ENCODE measurements at regions not wholly inside any gene's neighbourhood (a gene's known extent, or its start where the extent isn't known, plus 50 kb on each side); places are given as distances from the start of the nearest gene placed in this dataset.

DNA sequence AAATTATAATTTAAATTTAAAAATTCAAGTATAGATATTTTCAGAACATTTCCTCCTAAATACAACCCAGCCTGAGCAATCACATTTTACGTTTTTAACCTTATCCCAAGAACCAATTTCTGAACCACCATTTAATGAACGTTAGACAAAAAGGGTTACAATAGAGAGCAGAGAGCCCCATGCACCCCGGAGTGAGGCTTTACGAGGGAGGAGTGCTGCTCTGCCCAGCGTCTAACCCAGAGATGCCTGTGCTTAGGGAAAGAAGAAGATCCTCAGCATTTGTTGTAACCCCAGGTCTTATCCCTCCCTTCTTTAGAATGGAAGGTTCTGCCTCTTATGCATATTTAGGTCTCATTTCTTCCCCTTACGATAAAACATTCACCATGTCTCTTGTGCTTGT lies 169.1 kb downstream of the ICE1 start:
- no peak for DNase-seq
- no peaks in the 10 kb centered on the region for H3K9me3 ChIP-seq
- no peaks in the 10 kb centered on the region for H3K27me3 ChIP-seq
- TF ChIP-seq, protein P1, sequence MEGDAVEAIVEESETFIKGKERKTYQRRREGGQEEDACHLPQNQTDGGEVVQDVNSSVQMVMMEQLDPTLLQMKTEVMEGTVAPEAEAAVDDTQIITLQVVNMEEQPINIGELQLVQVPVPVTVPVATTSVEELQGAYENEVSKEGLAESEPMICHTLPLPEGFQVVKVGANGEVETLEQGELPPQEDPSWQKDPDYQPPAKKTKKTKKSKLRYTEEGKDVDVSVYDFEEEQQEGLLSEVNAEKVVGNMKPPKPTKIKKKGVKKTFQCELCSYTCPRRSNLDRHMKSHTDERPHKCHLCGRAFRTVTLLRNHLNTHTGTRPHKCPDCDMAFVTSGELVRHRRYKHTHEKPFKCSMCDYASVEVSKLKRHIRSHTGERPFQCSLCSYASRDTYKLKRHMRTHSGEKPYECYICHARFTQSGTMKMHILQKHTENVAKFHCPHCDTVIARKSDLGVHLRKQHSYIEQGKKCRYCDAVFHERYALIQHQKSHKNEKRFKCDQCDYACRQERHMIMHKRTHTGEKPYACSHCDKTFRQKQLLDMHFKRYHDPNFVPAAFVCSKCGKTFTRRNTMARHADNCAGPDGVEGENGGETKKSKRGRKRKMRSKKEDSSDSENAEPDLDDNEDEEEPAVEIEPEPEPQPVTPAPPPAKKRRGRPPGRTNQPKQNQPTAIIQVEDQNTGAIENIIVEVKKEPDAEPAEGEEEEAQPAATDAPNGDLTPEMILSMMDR (IDR thresholded peaks at IDR 0.05): no peak
- no peaks in the 10 kb centered on the region for H3K4me1 ChIP-seq
- intact Hi-C loops (cut with DNase I): no loop called here
- H3K4me3 ChIP-seq: no peak overlapping the region
- H3K27ac ChIP-seq: no peak overlapping the region
- no peak for ATAC-seq
- no peaks in the 10 kb centered on the region for H3K36me3 ChIP-seq

DNA sequence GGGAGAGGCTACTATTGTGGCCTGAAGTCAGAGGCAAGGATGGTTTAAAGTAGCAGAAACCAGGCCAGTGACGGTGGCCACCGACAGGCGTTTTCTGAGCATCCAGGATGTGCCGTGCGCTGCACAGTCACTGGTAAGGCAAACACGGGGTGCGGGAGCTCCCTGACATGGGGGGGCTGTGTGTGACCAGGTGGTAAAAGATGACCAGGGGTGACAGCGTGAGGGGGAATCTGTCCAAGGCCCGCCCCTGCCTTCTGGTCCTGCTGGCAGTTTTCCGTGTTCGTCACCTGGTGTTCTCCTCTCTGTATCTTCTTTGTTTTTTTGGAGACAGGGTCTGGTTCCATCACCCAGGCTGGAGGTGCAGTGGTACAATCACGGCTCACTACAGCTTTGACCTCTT lies 167.4 kb downstream of the ICE1 start:
- DNase-seq (no peak), ATAC-seq (no peak)
- Histone ChIP-seq H3K9me3 (no peaks in the 10 kb centered on the region), H3K27me3 (no peaks in the 10 kb centered on the region), H3K4me3 (no peak overlapping the region), H3K27ac (no peak overlapping the region), H3K4me1 (no peaks in the 10 kb centered on the region), H3K36me3 (no peaks in the 10 kb centered on the region)
- intact Hi-C loops (cut with DNase I): no loop called here
- TF ChIP-seq, protein P1 (IDR thresholded peaks at IDR 0.05): no peak

DNA sequence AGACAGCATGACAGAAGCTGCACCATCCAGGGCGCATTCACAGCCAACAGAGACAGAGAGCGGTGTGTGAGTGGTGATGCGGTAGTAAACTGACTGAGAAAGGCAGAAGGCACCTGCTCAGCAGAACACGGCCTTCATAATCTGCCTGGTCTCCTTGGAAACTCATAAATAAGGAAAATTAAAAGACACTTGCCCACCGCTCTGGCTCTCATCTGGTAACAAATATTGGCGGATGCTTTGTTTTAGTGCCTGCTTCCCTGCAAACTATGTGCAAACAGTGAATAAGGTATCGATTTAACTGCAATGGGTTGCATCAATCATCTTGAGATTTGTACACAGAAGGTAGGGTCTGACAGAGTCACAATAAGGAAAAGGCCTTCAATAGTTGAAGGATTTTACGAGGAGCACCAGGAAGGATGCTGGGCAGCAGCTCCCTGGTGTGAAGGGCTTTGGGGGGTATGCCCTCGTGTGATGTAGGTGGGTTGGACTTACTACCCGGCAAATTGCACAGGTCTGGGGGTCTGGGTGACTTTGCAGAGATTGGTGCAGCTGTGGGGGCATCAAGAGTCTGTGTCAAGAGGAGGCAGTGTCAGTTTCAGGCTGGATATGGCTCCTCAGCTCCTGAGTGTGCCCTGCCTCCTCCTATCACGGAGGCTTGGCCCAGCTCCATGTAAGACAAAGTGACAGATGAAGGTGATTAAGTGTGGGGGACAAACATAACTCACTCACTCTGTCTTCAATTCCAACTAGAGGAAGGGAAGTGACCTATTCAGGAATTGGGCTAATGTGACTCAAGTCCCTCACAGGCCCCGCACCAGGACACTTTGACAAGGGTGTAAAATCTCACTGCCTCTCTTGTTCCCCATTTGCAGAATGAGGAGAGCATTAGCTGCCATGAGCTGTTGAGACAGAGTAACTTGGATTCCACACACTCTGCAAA lies 166.7 kb downstream of the ICE1 start:
- Histone ChIP-seq H3K4me1 (no peaks in the 10 kb centered on the region), H3K27ac (no peak overlapping the region), H3K9me3 (no peaks in the 10 kb centered on the region), H3K27me3 (no peaks in the 10 kb centered on the region), H3K36me3 (no peaks in the 10 kb centered on the region), H3K4me3 (no peak overlapping the region)
- ATAC-seq (no peak), DNase-seq (no peak)
- intact Hi-C loops (cut with DNase I): no loop called here
- TF ChIP-seq, protein P1 (IDR thresholded peaks at IDR 0.05): no peak

DNA sequence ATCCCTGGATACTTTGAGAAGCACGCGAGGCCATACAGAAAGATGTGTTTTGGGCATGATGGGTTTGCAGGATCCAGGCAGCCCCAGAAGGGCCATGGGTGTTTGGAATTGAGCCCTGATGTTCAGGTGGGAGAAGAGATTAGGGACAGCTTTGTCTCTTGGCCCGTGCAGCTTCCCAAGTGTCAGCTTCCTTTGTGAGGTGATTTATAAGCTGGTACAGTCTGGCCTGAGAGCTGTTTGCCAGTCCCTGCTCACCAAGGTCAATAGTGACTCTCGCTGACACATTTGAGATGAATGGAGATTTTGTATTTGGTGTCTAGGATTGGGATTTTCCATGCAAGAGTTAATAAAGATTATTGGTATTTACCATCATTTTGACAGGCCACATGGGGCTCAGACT lies 165.9 kb downstream of the ICE1 start:
- intact Hi-C loops (cut with DNase I): no loop called here
- Histone ChIP-seq H3K9me3 (no peaks in the 10 kb centered on the region), H3K4me1 (no peaks in the 10 kb centered on the region), H3K27ac (no peak overlapping the region), H3K36me3 (no peaks in the 10 kb centered on the region), H3K27me3 (no peaks in the 10 kb centered on the region), H3K4me3 (no peak overlapping the region)
- ATAC-seq: no peak
- no peak for DNase-seq
- TF ChIP-seq, protein P1 (IDR thresholded peaks at IDR 0.05): no peak

DNA sequence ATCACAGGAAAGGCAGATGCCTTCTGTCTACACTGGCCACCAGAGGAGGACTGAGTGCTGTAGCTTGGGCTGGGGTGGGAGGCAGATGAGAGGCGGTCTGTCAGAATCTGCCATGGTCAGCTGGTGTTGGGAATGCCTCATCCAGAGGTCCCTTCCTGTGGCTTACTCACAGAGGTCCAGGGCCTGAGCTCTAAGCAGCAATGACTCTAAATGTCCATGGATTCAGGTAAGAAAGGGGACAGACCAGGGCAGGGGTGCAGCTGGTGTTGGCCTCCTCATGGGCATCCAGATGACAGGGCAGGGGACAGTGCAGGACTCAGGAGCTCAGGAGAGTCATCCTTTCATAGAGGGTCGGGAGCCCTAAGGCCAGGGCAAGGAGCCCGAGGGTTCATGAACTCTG lies 165.0 kb downstream of the ICE1 start:
- H3K4me1 ChIP-seq: no peaks in the 10 kb centered on the region
- ATAC-seq: no peak
- intact Hi-C loops (cut with DNase I): no loop called here

More for the DNA sequence above, 165.0 kb downstream of the ICE1 start:
- TF ChIP-seq, protein P1 (IDR thresholded peaks at IDR 0.05): no peak
- DNase-seq: no peak
- H3K36me3 ChIP-seq: no peaks in the 10 kb centered on the region
- H3K27me3 ChIP-seq: no peaks in the 10 kb centered on the region
- no peak overlapping the region for H3K27ac ChIP-seq
- H3K4me3 ChIP-seq: no peak overlapping the region
- H3K9me3 ChIP-seq: no peaks in the 10 kb centered on the region
